ENCODE measurements at regions not wholly inside any gene's neighbourhood (a gene's known extent, or its start where the extent isn't known, plus 50 kb on each side); places are given as distances from the start of the nearest gene placed in this dataset.

DNA sequence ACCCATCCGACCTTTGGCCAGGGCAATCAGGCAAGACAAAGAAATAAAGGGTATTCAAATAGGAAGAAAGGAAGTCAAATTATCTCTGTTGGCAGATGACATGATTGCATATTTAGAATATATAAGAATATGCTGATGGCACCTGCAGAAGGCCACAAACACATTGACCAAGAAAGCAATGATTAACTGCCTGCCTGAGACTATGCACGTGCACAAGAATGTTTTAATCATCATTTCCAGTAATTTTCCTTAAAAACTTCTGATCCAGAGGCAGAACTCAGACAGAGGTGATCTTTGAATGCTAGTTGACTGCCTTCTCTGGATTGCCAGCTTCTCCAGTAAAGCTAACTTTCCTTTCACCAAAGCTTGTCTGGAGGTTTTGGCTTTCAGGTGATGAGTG lies 260.2 kb downstream of the DTWD2 start:
- TF ChIP-seq CTCF (IDR thresholded peaks at IDR 0.05) = no peak
- TF ChIP-seq POLR2A (IDR thresholded peaks at IDR 0.05) = no peak

All from Peyer's patch (tissue), 4 donors.